Body of pancreas (tissue), 4 donors: ENCODE measurements at regions not wholly inside any gene's neighbourhood (a gene's known extent, or its start where the extent isn't known, plus 50 kb on each side); places are given as distances from the start of the nearest gene placed in this dataset.
"Not testable (repeated sequence)": the region's sequence is repeated elsewhere in the genome, so short reads cannot be mapped to it uniquely, and the experiment has no call there.

Source experiments
- ATAC-seq: fragments of 150-250 bp; one replicate; pipeline ENCODE4 v1.9.1; 2016
- DNase-seq, 4 donors: peaks; one replicate each; pipeline ENCODE4 v3.0.0-alpha.2; 2019
- H3K27ac ChIP-seq, 4 donors: fragments of 200-600 bp; sonication (generic); 1 replicate in 3 of 4; 2 replicates in 1 of 4; pipeline versions ENCODE4 v1.5.1 to v1.6.1; 2016 to 2019; ENCODE audit warnings: mild to moderate bottlenecking in 1 of 4, mixed read lengths in 1 of 4, moderate library complexity in 1 of 4
- H3K27me3 ChIP-seq, 2 donors: fragments of 200-600 bp; sonication (generic); one replicate each; pipeline ENCODE4 v1.6.0; 2016; ENCODE audit warnings: mild to moderate bottlenecking in 1 of 2
- H3K36me3 ChIP-seq, 2 donors: fragments of 200-600 bp; sonication (generic); replicated peaks in 1 of 2; 2 replicates each; pipeline ENCODE4 v1.5.1; 2016; ENCODE audit warnings: low read depth in 2 of 2; ENCODE audit not compliant: insufficient read depth in 1 of 2
- H3K4me1 ChIP-seq: fragments of 200-600 bp; sonication (generic); one replicate; pipeline ENCODE4 v1.6.0; 2016
- H3K4me3 ChIP-seq, 2 donors: fragments of 200-600 bp; sonication (generic); 1 replicate in 1 of 2; 2 replicates in 1 of 2; pipeline ENCODE4 v1.5.1; 2016 to 2019
- H3K9me3 ChIP-seq, 3 donors: fragments of 200-600 bp; sonication (generic); 1 replicate in 2 of 3; 2 replicates in 1 of 3; pipeline ENCODE4 v1.5.1; 2016
- POLR2A ChIP-seq, 3 donors: fragments of 450-650 bp; IDR thresholded peaks; one replicate each; pipeline ENCODE4 v1.6.1; 2016; ENCODE audit warnings: antibody characterized with exemption in 3 of 3, mild to moderate bottlenecking in 2 of 3
- WGBS, 2 donors: methylation state at CpG; one replicate each; pipeline ENCODE4 v1.1.5; 2017; 5-methylcytosine and 5-hydroxymethylcytosine counted together
- intact Hi-C: fragments of 100-400 bp; cut with DNase I; formaldehyde crosslinking; loops from one replicate; pipeline ENCODE4 v1.15.1; 2023
- TF ChIP-seq, protein P1 (sequence below), 7 experiments: fragments of 450-650 bp in 4 of 7; fragments of 200-600 bp in 3 of 7; sonication (generic) in 3 of 7; IDR thresholded peaks; one replicate each; pipeline ENCODE4 v1.5.1; 2016 to 2019; ENCODE audit warnings: antibody characterized with exemption in 7 of 7

DNA sequence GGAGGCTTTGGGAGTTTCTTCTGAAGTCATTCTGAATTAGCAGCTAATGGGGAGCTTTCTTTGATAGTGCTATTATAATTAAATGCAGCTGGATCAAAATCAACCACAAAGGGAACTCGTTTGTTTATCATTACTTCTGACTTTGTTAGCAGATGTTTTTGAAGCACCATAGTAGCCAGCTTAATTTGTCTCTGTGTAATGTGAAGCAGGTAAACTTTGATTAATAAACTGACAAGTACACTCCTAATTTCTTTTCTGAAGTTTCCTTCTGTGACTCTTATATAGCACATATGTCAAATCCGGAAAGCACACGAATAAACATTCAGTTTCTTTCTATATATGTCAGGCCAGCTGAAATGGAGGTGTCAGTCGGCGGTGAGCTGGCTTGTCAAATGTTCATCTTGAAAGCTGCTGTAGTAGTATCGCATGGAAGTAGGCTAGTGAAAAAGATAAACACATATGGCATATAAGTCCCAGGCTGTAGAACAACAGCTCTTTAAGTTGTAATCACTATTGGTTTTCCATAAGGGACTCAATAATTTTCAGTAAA is 451.9 kb upstream of the ZEB2 start:
- 70 to 76% methylated on average over 6 of the region's 6 CpGs for WGBS, 2 donors
- H3K4me1 ChIP-seq = no peaks in the 10 kb centered on the region
- H3K27ac ChIP-seq = no peak overlapping the region
- H3K36me3 ChIP-seq = no peaks in the 10 kb centered on the region
- DNase-seq = no peak
- intact Hi-C loops = no loop called here
- no peak for ATAC-seq
- H3K9me3 ChIP-seq = peaks cover 0 to 7% (median 0%) of the 10 kb centered on the region in 3 donors
- H3K4me3 ChIP-seq = no peak overlapping the region
- TF ChIP-seq, protein P1, sequence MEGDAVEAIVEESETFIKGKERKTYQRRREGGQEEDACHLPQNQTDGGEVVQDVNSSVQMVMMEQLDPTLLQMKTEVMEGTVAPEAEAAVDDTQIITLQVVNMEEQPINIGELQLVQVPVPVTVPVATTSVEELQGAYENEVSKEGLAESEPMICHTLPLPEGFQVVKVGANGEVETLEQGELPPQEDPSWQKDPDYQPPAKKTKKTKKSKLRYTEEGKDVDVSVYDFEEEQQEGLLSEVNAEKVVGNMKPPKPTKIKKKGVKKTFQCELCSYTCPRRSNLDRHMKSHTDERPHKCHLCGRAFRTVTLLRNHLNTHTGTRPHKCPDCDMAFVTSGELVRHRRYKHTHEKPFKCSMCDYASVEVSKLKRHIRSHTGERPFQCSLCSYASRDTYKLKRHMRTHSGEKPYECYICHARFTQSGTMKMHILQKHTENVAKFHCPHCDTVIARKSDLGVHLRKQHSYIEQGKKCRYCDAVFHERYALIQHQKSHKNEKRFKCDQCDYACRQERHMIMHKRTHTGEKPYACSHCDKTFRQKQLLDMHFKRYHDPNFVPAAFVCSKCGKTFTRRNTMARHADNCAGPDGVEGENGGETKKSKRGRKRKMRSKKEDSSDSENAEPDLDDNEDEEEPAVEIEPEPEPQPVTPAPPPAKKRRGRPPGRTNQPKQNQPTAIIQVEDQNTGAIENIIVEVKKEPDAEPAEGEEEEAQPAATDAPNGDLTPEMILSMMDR (IDR thresholded peaks at IDR 0.05) = no peak
- TF ChIP-seq POLR2A (IDR thresholded peaks at IDR 0.05) = no peak
- H3K27me3 ChIP-seq = no peaks in the 10 kb centered on the region

DNA sequence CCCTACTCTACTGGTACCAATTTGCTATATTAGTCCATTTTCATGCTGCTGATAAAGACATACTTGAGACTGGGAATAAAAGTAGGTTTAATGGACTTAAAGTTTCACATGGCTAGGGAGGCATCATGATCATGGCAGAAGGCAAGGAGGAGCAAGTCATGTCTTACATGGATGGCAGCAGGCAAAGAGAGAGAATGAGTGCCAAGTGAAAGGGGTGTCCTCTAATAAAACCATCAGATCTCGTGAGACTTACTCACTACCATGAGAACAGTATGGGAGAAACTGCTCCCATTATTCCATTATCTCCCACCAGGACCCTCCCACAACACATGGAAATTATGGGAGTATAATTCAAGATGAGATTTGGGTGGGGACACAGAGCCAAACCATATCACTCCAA is 450.5 kb upstream of the ZEB2 start:
- H3K9me3 ChIP-seq, DNase-seq, H3K27ac ChIP-seq, H3K36me3 ChIP-seq, H3K4me1 ChIP-seq, intact Hi-C loops, H3K27me3 ChIP-seq, H3K4me3 ChIP-seq, ATAC-seq: not testable (repeated sequence)
- WGBS, 2 donors = 67 to 75% methylated on average over 1 of the region's 1 CpG

DNA sequence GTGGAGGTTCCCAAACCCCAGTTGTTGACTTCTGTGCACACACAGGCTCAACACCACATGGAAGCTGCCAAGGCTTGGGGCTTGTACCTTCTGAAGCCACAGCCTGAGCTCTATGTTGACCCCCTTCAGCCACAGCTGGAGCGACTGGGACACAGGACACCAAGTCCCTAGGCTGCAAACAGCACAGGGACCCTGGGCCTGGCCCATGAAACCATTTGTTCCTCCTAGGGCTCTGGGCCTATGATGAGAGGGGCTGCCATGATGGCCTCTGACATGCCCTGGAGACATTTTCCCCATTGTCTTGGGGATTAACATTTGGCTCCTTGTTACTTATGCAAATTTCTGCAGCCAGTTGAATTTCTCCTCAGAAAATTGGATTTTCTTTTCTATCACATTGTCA is 449.6 kb upstream of the ZEB2 start:
- H3K36me3 ChIP-seq, H3K9me3 ChIP-seq, DNase-seq, intact Hi-C loops, H3K27me3 ChIP-seq, ATAC-seq, H3K4me3 ChIP-seq, H3K4me1 ChIP-seq, H3K27ac ChIP-seq: not testable (repeated sequence)
- WGBS, 2 donors = 60 to 80% methylated on average over 1 of the region's 1 CpG

DNA sequence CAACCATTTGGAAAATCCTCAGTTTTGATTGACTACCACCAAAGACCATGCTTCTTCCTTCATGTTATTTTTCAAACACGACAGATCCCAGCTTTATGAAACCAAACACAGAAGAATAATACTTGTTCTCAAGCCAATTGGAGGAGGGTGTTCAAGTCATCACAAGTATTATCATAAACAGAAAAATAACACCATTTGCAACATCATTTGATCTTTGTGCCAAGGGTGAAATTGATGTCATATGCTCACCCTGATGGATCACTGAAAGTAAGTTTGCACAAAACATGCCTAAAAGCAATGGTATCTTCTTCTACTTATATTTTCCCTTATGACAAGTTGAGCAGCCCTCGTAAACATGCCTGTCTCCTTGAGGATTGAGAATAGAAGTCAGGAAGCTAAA is 448.0 kb upstream of the ZEB2 start:
- DNase-seq = no peak
- Histone ChIP-seq H3K4me3 (no peak overlapping the region), H3K27me3 (no peaks in the 10 kb centered on the region), H3K9me3 (peaks cover 0 to 7% (median 0%) of the 10 kb centered on the region in 3 donors), H3K36me3 (no peaks in the 10 kb centered on the region), H3K4me1 (no peaks in the 10 kb centered on the region), H3K27ac (no peak overlapping the region)
- 84 to 85% methylated on average over 2 of the region's 2 CpGs for WGBS, 2 donors
- TF ChIP-seq POLR2A (IDR thresholded peaks at IDR 0.05) = no peak
- TF ChIP-seq, protein P1 (IDR thresholded peaks at IDR 0.05) = no peak
- intact Hi-C loops = no loop called here
- ATAC-seq = no peak

DNA sequence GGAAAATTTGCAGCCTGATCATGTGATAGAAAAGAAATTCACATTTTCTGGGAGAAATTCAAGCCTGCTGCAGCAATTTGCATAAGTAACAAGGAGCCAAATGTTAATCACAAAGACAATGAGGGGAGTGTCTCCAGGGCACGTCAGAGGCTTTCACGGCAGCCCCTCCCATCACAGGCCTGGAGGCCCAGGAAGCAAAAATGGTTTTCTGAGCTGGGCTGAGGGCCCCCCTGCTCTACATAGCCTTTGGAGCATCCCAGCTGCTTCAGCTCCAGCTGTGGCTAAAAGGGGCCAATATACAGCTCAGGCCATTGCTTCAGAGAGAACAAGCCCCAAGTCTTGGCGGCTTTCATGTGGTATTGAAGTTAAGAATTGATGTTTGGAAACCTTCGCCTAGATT is 445.3 kb upstream of the ZEB2 start:
- H3K4me1 ChIP-seq = no peaks in the 10 kb centered on the region
- no peak overlapping the region for H3K27ac ChIP-seq
- DNase-seq (no peak), ATAC-seq (no peak)
- H3K27me3 ChIP-seq = no peaks in the 10 kb centered on the region
- peaks cover 0 to 6% (median 0%) of the 10 kb centered on the region in 3 donors for H3K9me3 ChIP-seq
- 83 to 85% methylated on average over 4 of the region's 4 CpGs for WGBS, 2 donors
- intact Hi-C loops = no loop called here
- H3K4me3 ChIP-seq = no peak overlapping the region
- TF ChIP-seq, protein P1 (IDR thresholded peaks at IDR 0.05) = no peak
- no peak for TF ChIP-seq POLR2A (IDR thresholded peaks at IDR 0.05)
- no peaks in the 10 kb centered on the region for H3K36me3 ChIP-seq

DNA sequence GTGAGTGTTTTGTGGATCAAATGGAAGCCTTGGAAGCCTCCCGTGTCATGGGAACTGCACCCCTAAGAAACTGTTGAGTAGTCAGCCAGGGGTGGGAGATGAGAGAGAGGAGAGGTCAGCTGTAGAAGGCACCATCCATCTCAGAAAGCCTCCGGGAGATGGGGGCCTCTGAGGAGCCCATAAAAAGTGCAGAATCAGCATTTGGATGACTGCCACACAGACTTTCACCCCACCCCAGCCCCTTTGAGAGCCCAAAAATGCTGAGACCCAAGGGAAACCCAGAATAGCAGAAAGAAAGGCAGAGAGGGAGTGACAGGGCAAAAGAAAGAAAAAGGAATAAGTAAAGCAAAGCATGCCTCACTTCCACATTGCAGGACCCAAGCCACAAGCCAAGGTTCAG is 443.1 kb upstream of the ZEB2 start:
- WGBS, 2 donors = 57 to 89% methylated on average over 2 of the region's 2 CpGs
- Histone ChIP-seq H3K4me1 (no peaks in the 10 kb centered on the region), H3K36me3 (no peaks in the 10 kb centered on the region), H3K9me3 (no peaks in the 10 kb centered on the region), H3K27me3 (no peaks in the 10 kb centered on the region), H3K27ac (no peak overlapping the region), H3K4me3 (no peak overlapping the region)
- intact Hi-C loops = no loop called here
- no peak for TF ChIP-seq POLR2A (IDR thresholded peaks at IDR 0.05)
- TF ChIP-seq, protein P1 (IDR thresholded peaks at IDR 0.05) = no peak
- no peak for DNase-seq
- no peak for ATAC-seq
